Nephron progenitor cell (in vitro differentiated cells): ENCODE measurements at regions not wholly inside any gene's neighbourhood (a gene's known extent, or its start where the extent isn't known, plus 50 kb on each side); places are given as distances from the start of the nearest gene placed in this dataset.

Experiments
- DNase-seq: peaks from one replicate; pipeline ENCODE4 v3.0.0; 2021
- H3K27ac Mint-ChIP-seq: 2 replicates; pipeline ENCODE4 v1.8.0; 2021; ENCODE audit warnings: mild to moderate bottlenecking, moderate library complexity, mixed read lengths
- H3K27me3 Mint-ChIP-seq: 2 replicates; pipeline ENCODE4 v1.8.0; 2021; ENCODE audit warnings: mild to moderate bottlenecking, low read depth, mixed read lengths; ENCODE audit not compliant: poor library complexity
- H3K36me3 Mint-ChIP-seq: 2 replicates; pipeline ENCODE4 v1.8.0; 2021; ENCODE audit warnings: low read depth, mixed read lengths
- H3K4me1 Mint-ChIP-seq: 2 replicates; pipeline ENCODE4 v1.8.0; 2021; ENCODE audit warnings: mixed read lengths
- H3K4me3 Mint-ChIP-seq: 2 replicates; pipeline ENCODE4 v1.8.0; 2021; ENCODE audit warnings: mild to moderate bottlenecking, moderate library complexity, mixed read lengths
- H3K9me3 Mint-ChIP-seq: 2 replicates; pipeline ENCODE4 v1.8.0; 2021; ENCODE audit warnings: mild to moderate bottlenecking, moderate library complexity, mixed read lengths
- TF ChIP-seq, protein P1 (sequence below): fragments of 200-600 bp; sonication (generic); IDR thresholded peaks from 2 replicates; pipeline ENCODE4 v1.5.0; 2021; ENCODE audit warnings: antibody characterized with exemption

DNA sequence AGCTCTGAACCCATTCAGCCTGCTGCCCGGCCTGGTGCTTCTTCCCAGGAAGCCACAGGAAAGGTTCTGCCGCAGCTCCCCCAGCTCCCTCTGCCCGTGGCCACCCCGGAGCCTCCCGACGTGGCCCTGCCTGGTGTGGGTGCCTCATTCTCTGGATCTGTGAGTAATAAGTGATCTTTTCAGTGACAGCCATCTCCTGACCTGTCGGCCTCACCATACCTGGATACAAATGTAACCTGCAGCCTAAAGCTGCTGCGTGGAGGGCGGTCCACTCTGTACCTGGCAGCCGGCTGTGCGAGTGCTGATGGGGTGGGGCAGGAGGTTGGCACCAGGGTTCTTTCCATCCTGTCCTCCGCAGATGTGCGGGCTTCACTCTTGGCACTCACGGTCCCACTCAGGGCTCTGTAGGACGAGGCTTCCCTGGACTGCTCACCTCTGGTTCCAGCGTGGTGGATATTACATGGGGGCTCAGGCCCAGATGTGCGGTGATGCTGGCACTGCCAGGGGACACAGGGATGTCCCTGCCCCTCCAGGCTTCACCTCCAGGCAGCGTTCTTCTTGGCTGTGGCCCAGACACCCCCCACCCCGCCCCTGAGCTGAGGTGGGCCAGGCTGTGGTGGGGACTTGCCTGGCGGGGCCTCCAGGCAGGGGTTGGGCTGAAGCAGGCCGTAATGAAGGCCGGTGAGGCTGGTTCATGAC lies 748.5 kb downstream of the BRD1 start:
- H3K9me3 Mint-ChIP-seq = no peaks in the 10 kb centered on the region
- no peaks in the 10 kb centered on the region for H3K36me3 Mint-ChIP-seq
- DNase-seq = no peak
- no peak overlapping the region for H3K27ac Mint-ChIP-seq
- H3K4me3 Mint-ChIP-seq = no peak overlapping the region
- TF ChIP-seq, protein P1, sequence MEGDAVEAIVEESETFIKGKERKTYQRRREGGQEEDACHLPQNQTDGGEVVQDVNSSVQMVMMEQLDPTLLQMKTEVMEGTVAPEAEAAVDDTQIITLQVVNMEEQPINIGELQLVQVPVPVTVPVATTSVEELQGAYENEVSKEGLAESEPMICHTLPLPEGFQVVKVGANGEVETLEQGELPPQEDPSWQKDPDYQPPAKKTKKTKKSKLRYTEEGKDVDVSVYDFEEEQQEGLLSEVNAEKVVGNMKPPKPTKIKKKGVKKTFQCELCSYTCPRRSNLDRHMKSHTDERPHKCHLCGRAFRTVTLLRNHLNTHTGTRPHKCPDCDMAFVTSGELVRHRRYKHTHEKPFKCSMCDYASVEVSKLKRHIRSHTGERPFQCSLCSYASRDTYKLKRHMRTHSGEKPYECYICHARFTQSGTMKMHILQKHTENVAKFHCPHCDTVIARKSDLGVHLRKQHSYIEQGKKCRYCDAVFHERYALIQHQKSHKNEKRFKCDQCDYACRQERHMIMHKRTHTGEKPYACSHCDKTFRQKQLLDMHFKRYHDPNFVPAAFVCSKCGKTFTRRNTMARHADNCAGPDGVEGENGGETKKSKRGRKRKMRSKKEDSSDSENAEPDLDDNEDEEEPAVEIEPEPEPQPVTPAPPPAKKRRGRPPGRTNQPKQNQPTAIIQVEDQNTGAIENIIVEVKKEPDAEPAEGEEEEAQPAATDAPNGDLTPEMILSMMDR = no peak
- H3K27me3 Mint-ChIP-seq = peaks cover 8% of the 10 kb centered on the region
- peaks cover 5% of the 10 kb centered on the region for H3K4me1 Mint-ChIP-seq

DNA sequence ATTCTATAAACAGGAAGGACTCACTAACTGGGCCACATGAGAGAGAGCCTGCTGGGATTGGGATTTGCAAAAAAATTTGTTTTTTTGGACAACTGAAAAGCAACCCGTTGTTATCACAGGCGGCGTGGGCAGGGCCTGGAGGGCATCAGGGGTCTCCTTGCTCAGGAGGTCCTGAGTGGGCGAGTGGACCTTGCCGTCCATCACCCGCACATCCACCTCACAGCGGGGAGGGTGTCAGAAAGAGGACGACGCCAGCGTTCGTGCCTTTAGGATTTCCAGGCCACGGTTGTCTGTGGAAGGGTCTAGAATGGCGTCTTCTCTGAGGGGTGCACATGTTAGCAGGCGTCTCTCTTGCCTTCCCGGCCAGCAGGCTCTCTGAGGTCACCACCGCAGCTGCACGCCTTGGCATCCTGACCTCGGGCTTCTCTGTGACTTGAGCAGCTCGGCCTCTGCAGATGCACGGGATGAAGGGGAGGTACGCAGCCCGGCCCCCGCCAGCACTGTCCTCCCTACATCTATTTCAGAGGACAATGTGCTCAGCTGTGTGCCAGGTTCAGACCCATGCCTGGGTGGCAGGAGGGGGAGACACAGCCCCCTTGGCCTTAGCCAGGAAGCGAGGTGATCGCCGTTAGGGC lies 749.5 kb downstream of the BRD1 start:
- Mint-ChIP-seq H3K36me3 (no peaks in the 10 kb centered on the region), H3K4me3 (no peak overlapping the region), H3K27ac (no peak overlapping the region), H3K27me3 (peaks cover 8% of the 10 kb centered on the region), H3K4me1 (peaks cover 5% of the 10 kb centered on the region), H3K9me3 (no peaks in the 10 kb centered on the region)
- TF ChIP-seq, protein P1 = no peak
- DNase-seq = no peak

DNA sequence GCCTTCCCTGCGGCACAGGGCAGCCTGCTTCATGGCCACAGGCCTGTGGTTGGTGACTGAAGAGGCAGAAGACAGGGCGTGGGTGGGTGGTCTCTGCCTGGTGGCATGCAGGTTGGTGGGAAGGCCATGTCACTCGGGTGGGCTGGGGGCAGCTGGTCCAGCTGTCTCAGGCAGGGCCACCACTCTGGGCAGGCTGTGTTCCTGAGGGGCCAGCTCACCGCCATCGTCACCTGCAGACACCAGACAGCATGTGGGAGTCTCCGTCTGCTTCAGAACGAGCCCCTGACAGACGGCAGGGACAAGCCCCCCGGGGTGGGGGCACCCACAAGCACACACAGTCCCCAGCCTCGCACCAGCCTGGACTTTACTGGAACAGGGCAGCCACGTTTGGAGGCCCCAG lies 750.1 kb downstream of the BRD1 start:
- Mint-ChIP-seq H3K4me3 (no peak overlapping the region), H3K4me1 (peaks cover 5% of the 10 kb centered on the region), H3K9me3 (no peaks in the 10 kb centered on the region), H3K27ac (no peak overlapping the region), H3K27me3 (peaks cover 7% of the 10 kb centered on the region), H3K36me3 (no peaks in the 10 kb centered on the region)
- no peak for DNase-seq
- TF ChIP-seq, protein P1 = no peak

DNA sequence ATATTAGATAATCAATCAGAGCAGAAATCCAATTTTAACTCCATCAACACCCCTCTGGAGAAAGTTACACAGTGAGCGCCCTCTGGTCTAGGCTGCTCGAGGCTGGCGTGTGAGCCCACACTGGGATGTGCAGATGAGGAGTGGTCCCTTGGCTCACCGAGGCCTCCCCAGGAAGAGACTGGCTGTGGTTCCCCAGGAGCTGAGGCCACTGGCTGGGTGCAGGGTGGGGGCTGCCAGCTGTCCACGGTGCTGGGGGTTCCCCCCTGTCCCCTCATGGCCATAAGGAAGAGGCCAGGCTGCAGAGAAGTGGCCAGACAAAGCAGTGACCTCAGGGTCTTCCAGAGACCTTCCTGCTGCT lies 750.7 kb downstream of the BRD1 start:
- no peak for DNase-seq
- H3K9me3 Mint-ChIP-seq = no peaks in the 10 kb centered on the region
- TF ChIP-seq, protein P1 = no peak

DNA sequence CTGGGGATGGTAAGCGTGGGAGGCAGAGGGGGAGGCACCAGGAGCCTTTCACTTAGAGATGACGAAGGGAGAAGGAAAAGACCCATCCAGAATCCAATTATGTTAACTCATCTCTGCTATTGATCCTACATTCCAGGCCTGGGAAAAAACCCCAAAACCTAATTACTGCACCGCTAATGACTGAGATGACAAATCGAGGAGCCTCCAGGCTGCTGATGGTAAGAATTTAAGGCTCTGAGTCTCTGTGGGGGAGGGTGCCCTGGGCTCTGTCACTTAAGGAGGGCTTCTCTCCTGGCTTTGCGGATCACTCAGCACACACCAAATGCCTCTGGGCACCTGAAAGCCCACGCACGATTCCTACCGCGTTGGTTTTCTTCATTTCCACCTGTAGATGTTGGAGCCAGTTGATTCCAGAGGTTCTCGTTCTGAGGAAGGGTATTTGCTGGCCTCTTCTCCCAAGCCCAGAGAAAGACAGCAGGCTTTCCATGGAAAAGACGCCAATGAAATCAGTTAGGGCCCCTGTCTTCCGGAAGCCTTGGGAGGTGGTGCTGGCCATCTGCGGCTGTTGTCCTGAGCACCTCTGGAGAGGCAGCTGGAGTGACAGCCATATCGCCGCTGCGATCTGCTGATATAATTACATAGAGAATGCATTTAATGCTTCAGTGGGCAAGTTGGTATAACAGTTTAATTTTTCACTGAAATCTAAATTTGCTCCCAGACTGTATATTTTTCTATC lies 751.2 kb downstream of the BRD1 start:
- Mint-ChIP-seq H3K4me1 (peaks cover 5% of the 10 kb centered on the region), H3K9me3 (no peaks in the 10 kb centered on the region), H3K27ac (no peak overlapping the region)

More for the DNA sequence above, 750.7 kb downstream of the BRD1 start:
- Mint-ChIP-seq H3K27ac (no peak overlapping the region), H3K27me3 (peaks cover 8% of the 10 kb centered on the region), H3K4me1 (peaks cover 5% of the 10 kb centered on the region), H3K36me3 (no peaks in the 10 kb centered on the region), H3K4me3 (no peak overlapping the region)

More for the DNA sequence above, 751.2 kb downstream of the BRD1 start:
- Mint-ChIP-seq H3K27me3 (peaks cover 8% of the 10 kb centered on the region), H3K4me3 (no peak overlapping the region), H3K36me3 (no peaks in the 10 kb centered on the region)
- TF ChIP-seq, protein P1 = no peak
- no peak for DNase-seq
